ENCODE measurements at regions not wholly inside any gene's neighbourhood (a gene's known extent, or its start where the extent isn't known, plus 50 kb on each side); places are given as distances from the start of the nearest gene placed in this dataset.

- TF ChIP-seq POLR2A (IDR thresholded peaks at IDR 0.05; ENCODE audit: low read depth, low read length): no peak
- no peak for TF ChIP-seq POLR2AphosphoS5 (IDR thresholded peaks at IDR 0.05; ENCODE audit: low read depth, low read length)
- TF ChIP-seq TAF1 (IDR thresholded peaks at IDR 0.05; ENCODE audit: low read depth, low read length): no peak
Measured at GRCh38 chr3:26347150-26347549, 275.4 kb upstream of the LRRC3B start.

All from GM12891 (cell line).